ENCODE measurements at regions not wholly inside any gene's neighbourhood (a gene's known extent, or its start where the extent isn't known, plus 50 kb on each side); places are given as distances from the start of the nearest gene placed in this dataset.

DNA sequence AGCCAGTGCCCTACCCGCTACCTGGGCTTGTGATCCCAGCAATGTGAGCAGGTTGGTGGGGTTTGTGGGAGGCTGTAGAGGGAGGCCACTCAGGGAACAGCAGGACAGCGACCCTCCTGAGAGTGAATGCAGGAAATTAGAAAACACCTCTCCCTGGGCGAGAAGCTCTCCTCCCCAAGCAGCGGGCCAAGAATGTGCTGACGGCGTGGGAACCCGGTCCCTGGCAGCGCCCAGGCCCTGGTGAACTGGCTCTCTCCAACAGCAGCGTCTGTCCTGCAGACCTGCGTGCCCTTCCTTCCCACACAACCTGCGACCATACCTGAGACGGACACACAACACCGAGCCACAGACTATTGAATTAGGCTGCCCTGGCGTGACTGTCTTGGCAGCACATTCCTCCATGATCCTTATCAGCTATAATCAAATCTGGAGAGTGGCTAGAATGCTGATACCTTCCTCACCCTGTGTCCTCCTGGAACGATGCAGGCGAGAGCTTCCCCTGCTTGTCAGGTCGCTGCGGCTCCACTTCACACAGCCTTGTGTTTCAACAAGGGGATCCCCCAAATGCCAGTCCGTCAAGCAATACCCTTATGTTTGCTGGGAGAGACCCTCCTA, 114.8 kb upstream of the GSC start:
- no peaks in the 10 kb centered on the region for H3K27me3 ChIP-seq (ENCODE audit: insufficient read depth)
- no peaks in the 10 kb centered on the region for H3K9me2 ChIP-seq (ENCODE audit: insufficient read depth)
- H3K27ac ChIP-seq (ENCODE audit: low read depth): no peak overlapping the region
- no peak overlapping the region for H3K4me2 ChIP-seq
- H4K20me1 ChIP-seq (replicated peaks; ENCODE audit: insufficient read depth): no peaks in the 10 kb centered on the region
- H3K4me3 ChIP-seq: no peak overlapping the region
- no peaks in the 10 kb centered on the region for H3K36me3 Mint-ChIP-seq (ENCODE audit: low read depth)
- no peaks in the 10 kb centered on the region for H3K79me2 ChIP-seq (replicated peaks; ENCODE audit: insufficient read depth)
- H3K36me3 ChIP-seq (ENCODE audit: insufficient read depth): no peaks in the 10 kb centered on the region
- DNase-seq (ENCODE audit: low spot score): no peak
- H3K4me1 ChIP-seq (ENCODE audit: insufficient read depth): no peaks in the 10 kb centered on the region
- no peak for TF ChIP-seq EZH2 (IDR thresholded peaks at IDR 0.05; ENCODE audit: low read depth, unreplicated experiment)
- TF ChIP-seq STAT1 (IDR thresholded peaks at IDR 0.05; ENCODE audit: unreplicated experiment): no peak
- TF ChIP-seq JUNB (IDR thresholded peaks at IDR 0.05; ENCODE audit: unreplicated experiment): no peak
- TF ChIP-seq, protein P1, sequence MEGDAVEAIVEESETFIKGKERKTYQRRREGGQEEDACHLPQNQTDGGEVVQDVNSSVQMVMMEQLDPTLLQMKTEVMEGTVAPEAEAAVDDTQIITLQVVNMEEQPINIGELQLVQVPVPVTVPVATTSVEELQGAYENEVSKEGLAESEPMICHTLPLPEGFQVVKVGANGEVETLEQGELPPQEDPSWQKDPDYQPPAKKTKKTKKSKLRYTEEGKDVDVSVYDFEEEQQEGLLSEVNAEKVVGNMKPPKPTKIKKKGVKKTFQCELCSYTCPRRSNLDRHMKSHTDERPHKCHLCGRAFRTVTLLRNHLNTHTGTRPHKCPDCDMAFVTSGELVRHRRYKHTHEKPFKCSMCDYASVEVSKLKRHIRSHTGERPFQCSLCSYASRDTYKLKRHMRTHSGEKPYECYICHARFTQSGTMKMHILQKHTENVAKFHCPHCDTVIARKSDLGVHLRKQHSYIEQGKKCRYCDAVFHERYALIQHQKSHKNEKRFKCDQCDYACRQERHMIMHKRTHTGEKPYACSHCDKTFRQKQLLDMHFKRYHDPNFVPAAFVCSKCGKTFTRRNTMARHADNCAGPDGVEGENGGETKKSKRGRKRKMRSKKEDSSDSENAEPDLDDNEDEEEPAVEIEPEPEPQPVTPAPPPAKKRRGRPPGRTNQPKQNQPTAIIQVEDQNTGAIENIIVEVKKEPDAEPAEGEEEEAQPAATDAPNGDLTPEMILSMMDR (conservative IDR thresholded peaks at IDR 0.05; ENCODE audit: low read depth in 2 of 2): no peak
- TF ChIP-seq ZNF331 (CRISPR knock-in tag; IDR thresholded peaks at IDR 0.05; ENCODE audit: low read depth): no peak
- TF ChIP-seq POLR2AphosphoS5 (IDR thresholded peaks at IDR 0.05; ENCODE audit: low read depth): no peak
- TF ChIP-seq NANOG (IDR thresholded peaks at IDR 0.05; ENCODE audit: borderline replicate concordance): no peak
- no peak for TF ChIP-seq CREB1 (CRISPR knock-in tag; IDR thresholded peaks at IDR 0.05; ENCODE audit: low read depth)
- no peak for TF ChIP-seq EZH2phosphoT487 (IDR thresholded peaks at IDR 0.05; ENCODE audit: unreplicated experiment)
- TF ChIP-seq, protein P2, sequence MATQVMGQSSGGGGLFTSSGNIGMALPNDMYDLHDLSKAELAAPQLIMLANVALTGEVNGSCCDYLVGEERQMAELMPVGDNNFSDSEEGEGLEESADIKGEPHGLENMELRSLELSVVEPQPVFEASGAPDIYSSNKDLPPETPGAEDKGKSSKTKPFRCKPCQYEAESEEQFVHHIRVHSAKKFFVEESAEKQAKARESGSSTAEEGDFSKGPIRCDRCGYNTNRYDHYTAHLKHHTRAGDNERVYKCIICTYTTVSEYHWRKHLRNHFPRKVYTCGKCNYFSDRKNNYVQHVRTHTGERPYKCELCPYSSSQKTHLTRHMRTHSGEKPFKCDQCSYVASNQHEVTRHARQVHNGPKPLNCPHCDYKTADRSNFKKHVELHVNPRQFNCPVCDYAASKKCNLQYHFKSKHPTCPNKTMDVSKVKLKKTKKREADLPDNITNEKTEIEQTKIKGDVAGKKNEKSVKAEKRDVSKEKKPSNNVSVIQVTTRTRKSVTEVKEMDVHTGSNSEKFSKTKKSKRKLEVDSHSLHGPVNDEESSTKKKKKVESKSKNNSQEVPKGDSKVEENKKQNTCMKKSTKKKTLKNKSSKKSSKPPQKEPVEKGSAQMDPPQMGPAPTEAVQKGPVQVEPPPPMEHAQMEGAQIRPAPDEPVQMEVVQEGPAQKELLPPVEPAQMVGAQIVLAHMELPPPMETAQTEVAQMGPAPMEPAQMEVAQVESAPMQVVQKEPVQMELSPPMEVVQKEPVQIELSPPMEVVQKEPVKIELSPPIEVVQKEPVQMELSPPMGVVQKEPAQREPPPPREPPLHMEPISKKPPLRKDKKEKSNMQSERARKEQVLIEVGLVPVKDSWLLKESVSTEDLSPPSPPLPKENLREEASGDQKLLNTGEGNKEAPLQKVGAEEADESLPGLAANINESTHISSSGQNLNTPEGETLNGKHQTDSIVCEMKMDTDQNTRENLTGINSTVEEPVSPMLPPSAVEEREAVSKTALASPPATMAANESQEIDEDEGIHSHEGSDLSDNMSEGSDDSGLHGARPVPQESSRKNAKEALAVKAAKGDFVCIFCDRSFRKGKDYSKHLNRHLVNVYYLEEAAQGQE (IDR thresholded peaks at IDR 0.05; ENCODE audit: unreplicated experiment): no peak
- TF ChIP-seq, protein P3, sequence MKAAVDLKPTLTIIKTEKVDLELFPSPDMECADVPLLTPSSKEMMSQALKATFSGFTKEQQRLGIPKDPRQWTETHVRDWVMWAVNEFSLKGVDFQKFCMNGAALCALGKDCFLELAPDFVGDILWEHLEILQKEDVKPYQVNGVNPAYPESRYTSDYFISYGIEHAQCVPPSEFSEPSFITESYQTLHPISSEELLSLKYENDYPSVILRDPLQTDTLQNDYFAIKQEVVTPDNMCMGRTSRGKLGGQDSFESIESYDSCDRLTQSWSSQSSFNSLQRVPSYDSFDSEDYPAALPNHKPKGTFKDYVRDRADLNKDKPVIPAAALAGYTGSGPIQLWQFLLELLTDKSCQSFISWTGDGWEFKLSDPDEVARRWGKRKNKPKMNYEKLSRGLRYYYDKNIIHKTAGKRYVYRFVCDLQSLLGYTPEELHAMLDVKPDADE (IDR thresholded peaks at IDR 0.05): no peak
- TF ChIP-seq, protein P4, sequence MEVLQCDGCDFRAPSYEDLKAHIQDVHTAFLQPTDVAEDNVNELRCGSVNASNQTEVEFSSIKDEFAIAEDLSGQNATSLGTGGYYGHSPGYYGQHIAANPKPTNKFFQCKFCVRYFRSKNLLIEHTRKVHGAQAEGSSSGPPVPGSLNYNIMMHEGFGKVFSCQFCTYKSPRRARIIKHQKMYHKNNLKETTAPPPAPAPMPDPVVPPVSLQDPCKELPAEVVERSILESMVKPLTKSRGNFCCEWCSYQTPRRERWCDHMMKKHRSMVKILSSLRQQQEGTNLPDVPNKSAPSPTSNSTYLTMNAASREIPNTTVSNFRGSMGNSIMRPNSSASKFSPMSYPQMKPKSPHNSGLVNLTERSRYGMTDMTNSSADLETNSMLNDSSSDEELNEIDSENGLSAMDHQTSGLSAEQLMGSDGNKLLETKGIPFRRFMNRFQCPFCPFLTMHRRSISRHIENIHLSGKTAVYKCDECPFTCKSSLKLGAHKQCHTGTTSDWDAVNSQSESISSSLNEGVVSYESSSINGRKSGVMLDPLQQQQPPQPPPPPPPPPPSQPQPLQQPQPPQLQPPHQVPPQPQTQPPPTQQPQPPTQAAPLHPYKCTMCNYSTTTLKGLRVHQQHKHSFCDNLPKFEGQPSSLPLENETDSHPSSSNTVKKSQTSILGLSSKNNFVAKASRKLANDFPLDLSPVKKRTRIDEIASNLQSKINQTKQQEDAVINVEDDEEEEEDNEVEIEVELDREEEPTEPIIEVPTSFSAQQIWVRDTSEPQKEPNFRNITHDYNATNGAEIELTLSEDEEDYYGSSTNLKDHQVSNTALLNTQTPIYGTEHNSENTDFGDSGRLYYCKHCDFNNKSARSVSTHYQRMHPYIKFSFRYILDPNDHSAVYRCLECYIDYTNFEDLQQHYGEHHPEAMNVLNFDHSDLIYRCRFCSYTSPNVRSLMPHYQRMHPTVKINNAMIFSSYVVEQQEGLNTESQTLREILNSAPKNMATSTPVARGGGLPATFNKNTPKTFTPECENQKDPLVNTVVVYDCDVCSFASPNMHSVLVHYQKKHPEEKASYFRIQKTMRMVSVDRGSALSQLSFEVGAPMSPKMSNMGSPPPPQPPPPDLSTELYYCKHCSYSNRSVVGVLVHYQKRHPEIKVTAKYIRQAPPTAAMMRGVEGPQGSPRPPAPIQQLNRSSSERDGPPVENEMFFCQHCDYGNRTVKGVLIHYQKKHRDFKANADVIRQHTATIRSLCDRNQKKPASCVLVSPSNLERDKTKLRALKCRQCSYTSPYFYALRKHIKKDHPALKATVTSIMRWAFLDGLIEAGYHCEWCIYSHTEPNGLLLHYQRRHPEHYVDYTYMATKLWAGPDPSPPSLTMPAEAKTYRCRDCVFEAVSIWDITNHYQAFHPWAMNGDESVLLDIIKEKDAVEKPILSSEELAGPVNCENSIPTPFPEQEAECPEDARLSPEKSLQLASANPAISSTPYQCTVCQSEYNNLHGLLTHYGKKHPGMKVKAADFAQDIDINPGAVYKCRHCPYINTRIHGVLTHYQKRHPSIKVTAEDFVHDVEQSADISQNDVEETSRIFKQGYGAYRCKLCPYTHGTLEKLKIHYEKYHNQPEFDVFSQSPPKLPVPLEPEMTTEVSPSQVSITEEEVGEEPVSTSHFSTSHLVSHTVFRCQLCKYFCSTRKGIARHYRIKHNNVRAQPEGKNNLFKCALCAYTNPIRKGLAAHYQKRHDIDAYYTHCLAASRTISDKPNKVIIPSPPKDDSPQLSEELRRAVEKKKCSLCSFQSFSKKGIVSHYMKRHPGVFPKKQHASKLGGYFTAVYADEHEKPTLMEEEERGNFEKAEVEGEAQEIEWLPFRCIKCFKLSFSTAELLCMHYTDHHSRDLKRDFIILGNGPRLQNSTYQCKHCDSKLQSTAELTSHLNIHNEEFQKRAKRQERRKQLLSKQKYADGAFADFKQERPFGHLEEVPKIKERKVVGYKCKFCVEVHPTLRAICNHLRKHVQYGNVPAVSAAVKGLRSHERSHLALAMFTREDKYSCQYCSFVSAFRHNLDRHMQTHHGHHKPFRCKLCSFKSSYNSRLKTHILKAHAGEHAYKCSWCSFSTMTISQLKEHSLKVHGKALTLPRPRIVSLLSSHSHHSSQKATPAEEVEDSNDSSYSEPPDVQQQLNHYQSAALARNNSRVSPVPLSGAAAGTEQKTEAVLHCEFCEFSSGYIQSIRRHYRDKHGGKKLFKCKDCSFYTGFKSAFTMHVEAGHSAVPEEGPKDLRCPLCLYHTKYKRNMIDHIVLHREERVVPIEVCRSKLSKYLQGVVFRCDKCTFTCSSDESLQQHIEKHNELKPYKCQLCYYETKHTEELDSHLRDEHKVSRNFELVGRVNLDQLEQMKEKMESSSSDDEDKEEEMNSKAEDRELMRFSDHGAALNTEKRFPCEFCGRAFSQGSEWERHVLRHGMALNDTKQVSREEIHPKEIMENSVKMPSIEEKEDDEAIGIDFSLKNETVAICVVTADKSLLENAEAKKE (CRISPR knock-in tag; IDR thresholded peaks at IDR 0.05): no peak
- no peak for TF ChIP-seq ZNF114 (CRISPR knock-in tag; IDR thresholded peaks at IDR 0.05)
- H3K9me3 Mint-ChIP-seq: no peaks in the 10 kb centered on the region
- no peak overlapping the region for H2AFZ ChIP-seq
- no peak; the same call in 2 of the 3 replicates for ATAC-seq
- no peak overlapping the region for H3K27ac Mint-ChIP-seq
- no peaks in the 10 kb centered on the region for H3F3A ChIP-seq (replicated peaks; ENCODE audit: low read depth)
- H3K4me1 Mint-ChIP-seq: no peaks in the 10 kb centered on the region
- peaks cover 4% of the 10 kb centered on the region for H3K27me3 Mint-ChIP-seq (ENCODE audit: insufficient read depth, low read depth, poor library complexity)
- no peak overlapping the region for H3K4me3 Mint-ChIP-seq
